NCI-H2107 (cell line): ENCODE measurements at regions not wholly inside any gene's neighbourhood (a gene's known extent, or its start where the extent isn't known, plus 50 kb on each side); places are given as distances from the start of the nearest gene placed in this dataset.
"Not testable (repeated sequence)": the region's sequence is repeated elsewhere in the genome, so short reads cannot be mapped to it uniquely, and the experiment has no call there.

ENCODE experiments used
- DNase-seq: peaks from one replicate; lab custom pipeline; 2025; lab: John Stamatoyannopoulos, UW

DNA sequence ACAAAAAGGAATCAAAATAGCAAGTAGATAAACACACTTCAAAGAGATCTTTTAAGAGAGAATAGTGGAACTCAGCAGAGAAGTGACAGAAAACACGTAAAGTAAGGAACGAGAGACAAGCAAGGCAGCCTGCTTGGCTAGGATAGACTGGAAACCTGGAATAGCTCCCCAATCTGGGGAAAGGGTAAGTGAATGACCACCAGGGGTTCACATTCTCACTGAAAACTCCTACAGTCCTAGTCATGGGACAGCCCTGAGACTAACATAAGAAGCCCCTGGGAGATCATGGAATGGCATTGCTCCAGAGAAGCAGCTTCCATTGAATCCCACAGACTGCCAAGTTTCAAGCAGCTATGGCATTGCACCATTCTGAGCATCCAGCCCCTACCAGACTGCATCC is 363.6 kb upstream of the ARPP21 start:
- DNase-seq: no peak

DNA sequence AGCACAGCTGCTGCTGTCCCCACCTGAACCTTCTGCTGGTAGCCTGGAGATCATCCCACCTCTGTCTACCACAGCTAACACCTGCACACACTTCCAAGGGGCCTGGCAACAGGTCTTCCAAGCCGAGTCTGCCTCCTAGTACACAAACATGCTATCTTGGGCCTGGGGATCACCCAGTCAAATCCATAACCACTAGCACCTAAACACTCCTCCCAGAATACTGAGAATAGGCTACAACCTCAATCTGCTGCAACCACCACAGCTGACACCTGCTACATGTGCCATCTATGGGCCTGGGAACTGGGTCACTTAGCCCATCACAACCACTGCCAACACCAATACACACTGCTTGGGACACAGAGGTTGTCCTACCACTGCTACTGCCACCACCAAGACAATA is 362.8 kb upstream of the ARPP21 start:
- DNase-seq: no peak

DNA sequence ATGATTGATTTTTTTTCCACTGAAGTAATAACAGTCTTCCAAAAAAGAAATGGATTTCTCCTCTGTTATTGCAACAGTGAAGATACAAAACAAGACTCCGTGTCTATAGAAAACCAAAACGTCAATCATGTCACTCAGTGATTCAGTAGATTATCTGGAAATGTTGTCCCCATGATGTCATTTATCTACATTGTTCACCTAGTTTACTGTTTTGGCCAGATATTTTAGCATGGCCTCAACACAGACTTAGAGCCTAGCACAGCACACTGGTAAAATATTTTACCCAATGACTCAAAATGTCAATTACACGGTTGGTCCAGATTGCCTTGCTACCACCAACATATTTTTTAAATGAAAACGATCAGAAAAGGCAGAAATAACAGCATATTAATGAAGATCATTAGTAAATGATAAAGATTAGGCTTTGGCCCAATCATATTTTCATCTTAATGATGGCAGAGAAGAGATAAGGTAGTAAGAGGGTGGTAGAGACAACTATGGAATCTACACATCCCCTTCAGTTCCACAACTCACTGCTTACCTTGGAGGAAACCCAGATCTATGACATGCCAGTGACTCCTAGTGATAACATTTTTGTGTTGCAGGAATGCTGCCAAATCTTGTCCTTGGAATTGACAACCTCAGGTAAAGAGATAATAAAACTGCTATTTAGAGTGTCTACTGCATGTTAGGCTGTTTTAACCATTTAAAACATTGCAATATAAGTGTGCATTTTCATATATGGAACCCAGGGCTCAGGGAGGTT is 347.7 kb upstream of the ARPP21 start:
- no peak for DNase-seq

DNA sequence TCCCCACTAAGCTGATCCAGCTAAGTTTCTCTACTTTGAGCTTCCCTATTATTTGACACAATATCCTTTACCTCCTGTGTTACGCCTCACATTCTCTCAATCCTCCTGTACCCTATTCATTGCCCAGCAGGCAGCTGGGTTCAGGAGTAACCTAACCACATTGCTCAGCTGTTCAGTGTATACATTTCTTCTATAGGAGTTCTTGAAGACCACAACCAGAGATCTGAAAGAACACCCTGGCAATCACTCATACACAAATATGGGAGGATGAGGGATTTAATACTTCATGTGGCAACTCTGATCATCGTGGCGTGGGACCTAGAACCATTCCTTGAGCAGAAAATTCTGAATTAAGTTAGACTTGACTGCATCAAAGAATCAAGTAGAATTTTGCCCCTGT is 346.8 kb upstream of the ARPP21 start:
- DNase-seq: no peak

DNA sequence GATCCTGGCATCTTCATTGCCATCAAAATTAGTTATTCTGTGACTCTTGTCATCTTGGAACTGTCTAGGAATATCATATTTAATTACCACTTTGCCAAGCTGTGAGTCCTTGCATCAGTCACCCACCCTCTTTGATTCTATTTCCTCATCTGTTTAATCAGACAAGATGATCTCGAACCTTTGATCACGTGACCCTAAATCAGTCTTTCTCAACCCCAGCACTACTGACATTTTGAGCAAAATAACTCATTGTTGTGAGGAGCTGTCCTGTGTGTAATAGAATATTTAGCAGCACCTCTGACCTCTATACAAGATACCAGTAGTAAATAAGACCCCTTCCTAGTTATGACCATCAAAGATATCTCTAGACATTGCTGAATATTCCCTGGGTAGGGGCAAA is 343.4 kb upstream of the ARPP21 start:
- DNase-seq: no peak

DNA sequence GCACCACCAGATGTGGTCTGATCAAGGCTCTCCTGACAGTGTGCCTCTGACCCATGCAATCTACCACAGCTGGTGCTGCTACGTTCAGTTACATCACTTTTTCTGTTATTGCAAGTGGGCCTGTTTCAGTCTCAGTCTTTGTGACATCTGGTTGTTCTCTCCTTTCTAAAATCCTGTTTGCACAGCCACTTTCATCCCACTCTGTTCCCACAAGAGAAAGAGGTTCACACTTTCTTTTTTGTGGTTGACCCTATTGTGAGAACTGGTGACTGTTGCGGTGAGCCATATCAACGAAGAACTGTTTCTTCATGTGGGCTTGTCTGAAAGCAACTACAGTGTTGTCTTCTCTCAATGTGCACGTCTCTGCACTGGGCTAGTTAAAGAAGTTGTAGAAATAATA is 342.8 kb upstream of the ARPP21 start:
- DNase-seq: no peak

DNA sequence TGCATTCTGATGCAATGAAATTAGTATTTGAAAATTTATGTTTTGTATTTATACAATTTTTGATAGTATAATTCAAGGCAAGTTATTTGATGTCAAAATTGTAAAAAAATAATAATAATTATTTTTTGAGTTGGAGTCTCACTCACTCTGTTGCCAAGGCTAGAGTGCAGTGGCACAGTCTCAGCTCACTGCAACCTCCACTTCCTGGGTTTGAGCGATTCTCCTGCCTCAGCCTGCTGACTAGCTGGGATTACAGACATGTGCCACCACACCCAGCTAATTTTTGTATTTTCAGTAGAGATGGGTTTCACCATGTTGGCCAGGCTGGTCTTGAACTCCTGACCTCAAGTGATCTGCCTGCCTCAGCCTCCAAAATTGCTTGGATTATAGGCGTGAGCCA is 342.4 kb upstream of the ARPP21 start:
- DNase-seq: not testable (repeated sequence)

DNA sequence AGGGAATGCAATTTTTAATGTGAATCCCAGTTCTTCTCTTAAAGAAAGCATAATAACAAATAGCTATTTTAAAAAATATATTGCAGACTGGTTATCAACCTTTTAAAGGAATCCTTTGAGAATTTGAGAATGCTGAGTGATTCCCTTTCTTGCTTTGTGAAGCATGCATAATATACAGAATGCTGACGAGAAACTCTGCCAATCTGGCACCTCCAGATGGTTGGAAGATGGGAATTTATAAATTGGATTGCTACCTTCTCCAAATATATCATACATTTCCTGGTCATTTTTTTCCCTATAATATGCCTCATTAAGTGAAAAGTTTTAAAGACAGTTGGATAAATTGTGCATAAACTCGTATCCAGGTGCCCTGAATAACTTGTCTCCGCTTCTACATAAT is 333.9 kb upstream of the ARPP21 start:
- DNase-seq: no peak

DNA sequence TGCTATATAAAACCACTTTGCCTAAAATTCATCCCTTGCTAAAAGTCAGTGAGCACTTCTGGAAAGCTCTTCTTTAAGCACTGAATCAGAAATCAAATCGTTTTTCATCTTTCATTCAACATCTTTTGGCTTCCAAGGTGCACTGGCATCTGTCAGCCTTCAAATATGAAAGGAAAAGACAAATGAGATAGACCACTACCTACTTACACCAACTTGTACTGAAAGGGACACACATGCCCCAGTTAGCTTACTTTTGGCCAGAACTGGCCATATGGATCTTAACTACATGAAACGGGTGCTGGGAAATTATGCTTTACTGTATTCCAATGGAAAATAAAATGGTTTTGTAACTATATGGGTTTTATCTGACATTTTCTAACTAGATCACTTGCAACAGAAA is 332.0 kb upstream of the ARPP21 start:
- no peak for DNase-seq

DNA sequence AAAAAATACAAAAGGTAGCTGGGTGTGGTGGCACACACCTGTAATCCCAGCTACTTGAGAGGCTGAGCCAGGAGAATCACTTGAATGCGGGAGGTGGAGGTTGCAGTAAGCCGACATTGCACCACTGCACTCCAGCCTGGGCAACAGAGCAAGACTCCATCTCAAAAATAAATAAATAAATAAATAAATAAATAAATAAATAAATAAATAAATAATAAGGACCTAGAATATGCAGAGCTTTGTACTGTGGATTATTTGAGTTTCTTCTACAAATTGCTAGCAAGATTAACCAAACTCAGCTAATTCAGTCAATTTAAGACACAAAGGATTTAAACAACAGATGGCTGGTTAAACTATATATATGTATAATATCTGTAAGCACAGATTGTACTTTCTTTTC is 322.5 kb upstream of the ARPP21 start:
- DNase-seq: not testable (repeated sequence)

DNA sequence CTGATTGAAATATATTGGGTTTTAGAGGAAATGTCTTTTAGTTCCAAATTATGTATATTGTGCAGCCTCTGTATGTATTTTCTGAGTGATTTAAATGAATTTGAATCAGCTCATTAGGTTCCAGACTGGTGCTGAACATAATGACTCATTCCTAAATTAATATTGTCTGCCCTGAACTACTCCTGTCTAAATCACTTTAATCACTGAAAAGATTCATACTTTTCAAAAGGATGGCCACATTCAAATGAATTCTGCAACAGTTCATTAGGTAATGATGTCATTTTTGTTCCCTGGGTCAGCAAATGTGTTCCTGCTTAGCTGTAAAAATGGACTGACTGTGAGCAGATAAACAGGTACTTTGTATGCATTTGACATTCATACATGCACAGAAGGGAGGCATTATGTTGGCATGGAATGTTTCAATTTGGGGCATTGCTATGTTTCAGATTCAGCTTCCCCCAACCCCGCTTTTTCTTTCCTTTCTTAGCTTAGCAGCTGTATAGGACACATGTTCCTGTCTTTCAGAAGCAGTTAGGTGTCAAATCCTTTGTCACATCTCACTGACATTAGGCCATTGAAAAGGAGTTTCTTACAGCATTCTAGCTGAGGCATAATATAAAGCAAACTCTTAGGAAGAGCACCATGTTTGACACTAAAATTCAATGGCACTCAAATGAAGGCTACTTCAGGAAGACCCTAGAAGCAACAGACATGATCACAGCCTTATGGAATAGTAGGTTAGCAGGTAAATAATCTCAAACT is 318.5 kb upstream of the ARPP21 start:
- no peak for DNase-seq

DNA sequence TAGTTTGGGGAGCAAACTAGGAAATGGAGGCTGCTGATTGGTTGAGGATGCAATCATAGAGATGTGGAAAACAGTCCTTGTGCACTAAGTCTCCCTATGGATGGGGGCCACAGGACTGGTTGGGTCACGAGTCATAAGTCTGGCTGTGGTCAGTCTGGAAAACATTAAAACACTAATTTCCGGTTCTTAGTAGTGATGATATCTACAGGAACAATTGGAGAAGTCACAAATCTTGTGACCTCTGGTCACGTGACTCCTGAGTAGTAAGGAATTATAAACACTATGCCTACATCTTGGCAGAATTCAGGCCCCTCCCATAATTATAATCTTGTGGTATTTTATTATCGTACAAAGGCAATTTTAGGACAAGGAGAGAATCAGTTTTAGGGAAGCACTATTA is 317.3 kb upstream of the ARPP21 start:
- no peak for DNase-seq

DNA sequence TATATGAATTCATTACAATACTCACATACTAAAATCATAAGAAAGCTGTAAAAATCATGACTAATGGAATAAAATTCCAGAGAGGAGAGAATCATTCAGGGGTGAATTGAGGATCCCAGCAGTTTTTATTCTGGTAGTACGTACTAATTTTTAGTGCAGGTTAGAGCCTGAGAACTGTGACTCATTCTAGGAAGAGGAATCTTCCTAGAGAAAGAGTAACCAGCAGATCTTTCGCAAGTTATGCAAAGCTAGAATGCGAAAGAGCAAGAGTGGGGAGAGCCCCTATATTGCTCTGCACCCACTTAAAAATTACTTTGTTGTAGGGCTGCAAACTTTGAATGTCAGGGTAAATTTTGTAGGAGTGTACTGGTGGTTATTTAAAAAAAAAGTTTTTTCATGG is 303.6 kb upstream of the ARPP21 start:
- no peak for DNase-seq

DNA sequence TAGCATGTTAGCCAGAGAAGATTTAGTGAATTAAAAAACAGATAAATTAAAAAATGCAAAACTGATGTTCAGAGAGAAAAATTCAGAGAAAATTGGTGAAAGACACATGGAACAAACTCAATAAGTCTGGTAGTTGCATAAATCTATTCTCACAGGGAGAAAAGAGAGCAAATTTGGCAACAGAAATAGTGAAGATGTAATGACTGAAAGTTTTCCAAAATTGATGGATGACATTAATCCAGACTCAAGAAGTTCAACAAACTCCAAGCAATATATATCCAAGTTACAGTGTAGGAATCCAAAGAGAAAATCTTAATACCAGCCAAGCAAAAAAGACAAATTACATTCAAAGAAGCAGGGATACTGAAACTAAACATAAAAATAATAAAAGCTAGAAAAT is 302.7 kb upstream of the ARPP21 start:
- DNase-seq: no peak

DNA sequence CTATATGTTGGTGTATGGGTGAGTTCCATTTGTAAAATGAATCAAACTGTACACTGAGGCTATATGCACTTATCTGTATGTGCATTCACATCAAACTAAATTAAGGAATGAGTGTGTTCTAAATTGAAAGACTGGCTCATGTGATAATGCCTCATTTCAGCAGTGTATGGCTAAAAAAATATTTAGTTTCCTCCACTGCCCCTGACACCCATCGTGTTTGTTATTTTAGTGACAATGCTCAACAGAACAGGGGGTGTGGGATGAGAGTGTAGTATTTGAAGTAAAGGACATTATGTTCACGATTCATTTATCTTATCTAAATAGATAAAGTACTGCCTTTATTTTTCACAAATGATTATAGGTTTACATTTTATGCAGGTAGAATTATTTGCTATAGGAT is 301.1 kb upstream of the ARPP21 start:
- no peak for DNase-seq

DNA sequence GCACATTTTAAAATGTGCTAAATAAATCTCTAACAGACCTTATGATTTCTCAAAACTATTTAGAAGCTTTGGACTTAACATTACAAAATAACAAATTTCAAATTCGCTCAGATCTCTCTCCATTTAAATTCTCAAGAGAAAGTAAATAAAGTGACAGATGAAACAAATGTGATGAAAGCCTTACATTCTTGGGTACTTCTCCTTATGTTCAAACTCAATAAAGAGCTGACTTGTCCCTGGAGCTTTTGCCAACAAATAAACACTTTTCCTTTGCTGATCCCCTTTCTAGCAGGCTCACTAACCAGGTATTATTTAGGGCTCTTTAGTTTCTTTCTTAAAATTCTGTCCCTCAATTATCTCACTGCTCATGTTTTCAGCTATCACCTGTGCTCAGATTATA is 259.1 kb upstream of the ARPP21 start:
- no peak for DNase-seq

DNA sequence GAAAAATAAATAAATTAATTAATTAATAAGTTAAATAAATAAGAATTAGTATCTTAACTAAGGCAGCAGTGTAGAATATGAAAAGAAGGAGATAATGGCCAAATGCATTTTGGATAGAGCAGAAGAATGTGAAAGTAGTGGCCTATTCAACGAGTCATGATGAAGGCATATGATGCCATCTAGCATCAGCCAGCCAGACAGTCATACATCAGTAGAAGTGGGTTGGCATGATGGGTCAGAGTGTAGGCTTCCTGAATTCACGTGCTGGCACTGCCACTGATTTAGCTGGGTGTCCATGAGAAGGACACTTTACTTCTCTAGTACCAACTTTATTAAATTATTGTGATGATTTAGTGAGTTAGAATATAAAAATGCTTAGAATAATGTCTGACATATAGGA is 256.1 kb upstream of the ARPP21 start:
- DNase-seq: no peak

DNA sequence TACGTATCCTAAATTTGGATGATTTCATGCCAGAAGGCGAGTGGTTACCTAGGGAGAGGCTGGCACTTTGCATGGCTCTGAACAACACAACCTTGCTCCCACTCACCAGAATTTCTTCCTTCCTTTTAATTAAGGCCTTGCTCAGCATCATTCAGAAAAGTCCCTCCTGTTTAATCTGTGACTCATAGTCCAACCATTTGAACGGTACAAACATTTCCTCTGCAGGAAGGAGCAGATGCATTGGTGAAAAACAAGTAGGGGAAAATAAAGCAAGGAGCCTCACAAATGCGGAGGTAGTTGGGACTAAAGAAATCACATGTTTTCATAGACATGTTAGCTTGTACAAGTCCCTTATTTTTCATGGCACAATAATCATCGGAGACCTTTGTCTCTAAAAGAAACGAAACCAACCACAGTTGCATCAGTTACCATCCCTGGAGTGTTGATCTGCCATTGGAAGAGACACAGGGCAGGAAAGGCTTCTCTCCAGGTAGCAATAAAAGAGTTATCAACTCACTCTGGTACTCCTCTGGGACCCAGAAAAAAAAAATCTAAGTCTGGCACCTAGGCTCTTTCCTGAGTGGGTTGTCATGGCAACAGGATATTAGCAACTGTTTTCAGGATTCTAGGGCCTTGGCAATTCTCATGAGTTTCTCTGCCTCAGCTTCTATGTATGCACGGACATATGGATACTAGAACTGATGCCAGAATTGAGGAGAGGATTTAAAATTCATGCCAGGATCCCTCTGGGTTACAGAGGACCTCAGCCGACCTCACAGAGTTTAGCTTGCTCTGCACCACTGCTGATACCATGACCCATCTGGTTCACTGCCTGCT is 255.4 kb upstream of the ARPP21 start:
- DNase-seq: no peak

DNA sequence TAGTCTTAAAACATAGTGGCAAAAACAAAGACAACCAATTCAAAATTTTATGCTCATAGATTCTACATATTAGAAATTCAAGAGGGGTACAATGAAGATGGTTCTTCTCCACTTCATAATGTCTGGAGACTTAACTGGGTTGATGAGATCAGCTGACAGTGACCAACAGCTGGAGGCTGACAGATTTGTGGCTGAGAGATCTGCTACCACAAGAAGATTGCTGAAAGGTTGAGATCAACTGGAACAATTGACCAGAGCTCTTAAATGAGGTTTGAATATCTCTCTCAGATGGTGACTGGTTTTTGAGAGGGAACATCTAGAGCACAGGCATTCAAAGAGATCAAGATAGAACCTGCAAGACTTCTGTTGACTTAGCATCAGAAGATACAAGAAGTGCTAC is 254.1 kb upstream of the ARPP21 start:
- DNase-seq: no peak

DNA sequence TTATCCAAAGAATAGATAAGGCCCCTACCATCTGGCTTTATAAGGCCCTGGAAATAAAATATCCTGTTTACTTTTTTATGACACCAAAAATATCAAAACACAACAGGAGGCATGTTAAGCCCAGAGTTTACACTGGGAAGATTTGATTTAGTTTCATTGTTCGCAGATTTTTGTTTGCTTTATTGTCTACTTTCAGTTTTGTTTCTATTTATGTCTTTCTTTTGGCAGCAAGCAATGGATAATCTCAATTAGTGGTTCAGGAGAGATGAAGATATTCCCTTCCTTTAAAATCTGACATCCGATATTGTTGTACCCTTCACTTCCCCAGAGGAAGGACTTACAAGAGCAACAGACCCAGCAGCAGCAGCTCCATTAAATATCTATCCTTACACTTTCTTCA is 249.4 kb upstream of the ARPP21 start:
- no peak for DNase-seq

DNA sequence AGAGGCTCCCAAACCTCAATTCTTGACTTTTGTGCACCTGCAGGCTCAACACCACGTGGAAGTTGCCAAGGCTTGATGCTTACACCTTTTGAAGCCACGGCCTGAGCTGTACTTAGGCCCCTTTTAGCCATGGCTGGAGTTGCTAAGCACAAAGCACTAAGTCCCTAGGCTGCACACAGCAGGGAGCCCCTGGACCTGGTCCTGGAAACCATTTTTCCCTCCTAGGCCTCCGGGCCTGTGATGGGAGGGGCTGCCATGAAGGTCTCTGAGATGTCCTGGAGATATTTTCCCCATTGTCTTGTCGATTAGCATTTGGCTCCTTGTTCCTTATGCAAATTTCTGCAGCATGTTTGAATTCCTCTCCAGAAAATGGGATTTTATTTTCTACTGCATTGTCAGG is 247.1 kb upstream of the ARPP21 start:
- DNase-seq: no peak

DNA sequence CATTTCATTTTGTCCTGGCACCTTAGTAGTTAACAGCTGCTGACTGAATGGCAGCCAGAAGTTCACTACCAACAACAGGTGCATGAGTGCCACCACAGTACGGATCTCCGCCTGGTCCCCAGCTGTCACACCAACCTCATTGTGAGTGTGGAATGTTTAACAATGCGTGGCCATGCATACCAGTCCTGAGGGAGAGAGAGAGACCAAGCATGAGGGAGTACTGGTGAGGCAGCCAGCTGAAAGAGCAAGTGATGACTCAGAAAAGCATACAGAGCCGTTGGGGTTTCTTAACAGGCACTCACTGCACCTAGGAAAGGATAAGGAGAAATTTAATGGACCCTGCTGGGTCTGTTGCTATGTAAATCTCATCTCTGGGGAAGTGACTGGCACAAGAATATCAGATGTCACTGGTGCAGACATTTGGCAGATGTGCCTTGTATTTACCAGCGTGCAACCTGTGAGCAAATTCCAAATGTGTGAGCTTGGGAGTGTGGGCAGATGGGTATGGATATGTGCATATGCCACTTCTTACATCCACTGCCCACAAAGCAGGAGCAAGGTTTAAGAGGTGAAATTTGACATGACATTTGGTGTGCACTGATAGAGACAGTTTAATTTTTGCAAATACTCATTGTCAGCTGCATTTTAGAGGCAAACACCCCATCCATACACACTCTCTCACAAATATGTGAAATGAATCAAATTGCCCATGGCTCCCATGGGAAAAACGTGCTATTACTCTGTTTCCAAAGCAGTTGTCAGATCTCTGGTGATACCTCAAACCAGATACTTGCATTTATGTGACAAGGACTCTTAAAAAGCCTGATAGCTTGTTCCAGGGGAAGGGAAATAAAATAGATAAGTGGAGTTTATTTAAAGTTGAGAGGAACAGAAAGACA is 245.2 kb upstream of the ARPP21 start:
- DNase-seq: peak; percentile 67
